ENCODE measurements at regions not wholly inside any gene's neighbourhood (a gene's known extent, or its start where the extent isn't known, plus 50 kb on each side); places are given as distances from the start of the nearest gene placed in this dataset.

DNA sequence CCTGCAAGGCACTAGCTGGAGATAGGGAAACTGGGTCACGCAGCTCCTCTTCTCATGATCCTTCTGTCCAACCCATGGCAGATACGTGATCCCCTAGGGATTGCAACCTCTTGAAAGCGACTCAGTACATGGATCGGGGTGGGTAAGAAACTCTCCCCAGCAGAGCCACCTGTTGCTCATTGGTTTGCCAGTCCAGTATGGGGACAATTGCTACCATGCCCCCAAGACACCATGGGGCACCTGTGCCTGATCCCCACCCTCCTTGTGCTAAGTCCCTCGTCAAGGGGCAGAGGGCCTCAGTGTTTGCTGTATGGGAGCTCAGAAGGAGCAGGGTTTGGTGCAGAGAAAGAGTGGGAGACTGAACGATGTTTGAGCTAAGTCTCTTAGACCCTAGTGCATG is 500.9 kb downstream of the ENC1 start:
- no peak for DNase-seq

DNA sequence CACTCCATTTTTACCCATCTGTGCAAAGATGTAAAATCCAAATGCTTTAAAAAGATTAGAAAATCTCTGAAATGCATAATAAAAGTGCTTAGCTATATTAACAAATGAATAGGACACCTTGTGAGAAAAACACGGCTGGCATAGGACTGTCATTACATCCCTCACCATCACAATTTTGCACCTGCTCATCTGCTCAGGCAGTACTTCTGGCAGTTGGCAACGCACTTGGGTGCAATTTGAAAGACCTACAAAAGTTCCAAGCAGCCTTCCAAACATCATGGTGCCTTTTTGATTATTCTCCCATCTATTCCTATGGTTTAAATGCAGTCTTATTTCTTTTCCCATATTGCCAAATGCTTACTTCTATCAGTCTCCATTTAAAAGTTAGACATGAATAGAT is 501.8 kb downstream of the ENC1 start:
- no peak for DNase-seq

DNA sequence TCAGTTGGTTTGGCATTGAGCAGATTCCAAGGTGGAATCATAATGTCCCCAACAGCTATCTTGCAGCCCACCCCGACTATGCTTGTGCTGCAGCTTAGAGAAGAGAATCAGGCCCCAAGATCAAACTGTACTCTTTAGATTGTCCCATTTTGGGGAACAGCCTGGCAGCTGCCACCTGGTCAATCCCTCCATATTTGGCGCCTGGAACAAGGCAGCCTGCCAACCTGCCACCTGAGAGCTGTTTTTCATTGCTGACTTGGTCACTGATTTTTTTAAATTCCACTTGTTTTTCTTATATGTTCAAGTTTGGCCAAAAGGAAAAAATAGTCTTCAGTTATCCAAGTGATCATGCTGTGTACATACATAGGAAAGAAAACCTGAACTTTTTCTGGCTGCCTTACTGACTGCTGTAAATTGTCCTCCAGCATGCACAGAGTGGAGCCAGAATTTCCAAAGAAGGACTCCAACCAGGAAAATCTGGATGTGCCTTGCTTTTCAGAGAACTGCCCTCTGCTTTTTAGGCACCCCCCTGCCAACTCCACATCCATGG is 504.2 kb downstream of the ENC1 start:
- peak; percentile 58 for DNase-seq

DNA sequence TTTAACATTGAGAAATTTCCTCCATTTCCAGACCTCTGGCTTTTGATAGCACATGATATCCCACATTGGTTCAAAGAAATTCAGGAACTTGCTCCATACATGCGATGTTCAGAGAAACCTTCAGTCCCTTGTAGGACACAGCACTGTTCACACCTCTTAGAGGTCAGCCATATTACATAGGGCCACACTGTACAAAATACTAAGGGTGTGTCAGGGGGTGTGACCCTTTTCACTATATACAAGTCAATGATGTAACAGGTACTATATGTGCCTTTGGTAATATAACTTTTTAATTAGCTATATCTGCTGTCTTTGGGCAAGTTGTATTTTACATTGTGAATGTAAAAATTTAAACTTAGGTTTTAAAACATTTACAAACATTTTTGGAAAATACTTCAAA is 505.5 kb downstream of the ENC1 start:
- DNase-seq = no peak

DNA sequence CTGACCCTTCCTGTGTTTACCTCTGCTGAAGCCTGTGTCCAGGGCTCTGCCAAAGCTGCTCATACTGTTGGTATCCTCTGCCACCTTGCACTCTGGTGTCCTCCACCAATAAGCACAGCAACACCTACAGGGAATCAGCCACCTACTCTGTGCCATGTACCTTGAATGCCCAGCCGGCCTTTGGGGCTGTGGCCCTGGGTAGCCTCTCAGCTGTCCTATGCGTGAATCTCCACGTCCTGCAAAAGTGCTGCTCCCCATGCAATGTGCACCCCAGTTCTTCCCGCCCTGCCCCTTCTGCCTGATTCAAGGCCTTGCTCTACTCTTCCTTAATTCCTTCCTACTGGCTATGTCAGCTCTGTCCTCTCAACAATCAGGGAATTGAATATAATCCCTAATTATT is 506.5 kb downstream of the ARHGEF28 start:
- DNase-seq = no peak

DNA sequence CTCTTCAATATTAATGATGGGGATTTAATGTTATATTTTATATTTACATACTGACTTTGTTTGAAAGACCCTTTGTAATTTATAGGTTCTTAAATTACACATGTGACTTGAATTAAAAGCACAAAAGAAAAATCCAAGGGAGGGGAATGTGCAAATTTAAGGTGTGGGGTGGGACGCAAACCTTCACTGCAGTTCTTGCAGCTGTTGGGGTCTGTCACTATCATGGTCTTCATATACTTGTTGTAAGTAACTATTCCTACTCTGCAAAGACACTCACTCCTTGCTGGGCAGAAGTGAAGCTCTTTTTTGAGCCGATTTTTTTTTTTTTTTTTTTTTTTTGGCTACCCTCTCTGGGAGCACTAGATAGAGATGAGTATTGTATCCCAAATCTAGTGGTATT is 505.3 kb downstream of the ARHGEF28 start:
- DNase-seq = no peak

DNA sequence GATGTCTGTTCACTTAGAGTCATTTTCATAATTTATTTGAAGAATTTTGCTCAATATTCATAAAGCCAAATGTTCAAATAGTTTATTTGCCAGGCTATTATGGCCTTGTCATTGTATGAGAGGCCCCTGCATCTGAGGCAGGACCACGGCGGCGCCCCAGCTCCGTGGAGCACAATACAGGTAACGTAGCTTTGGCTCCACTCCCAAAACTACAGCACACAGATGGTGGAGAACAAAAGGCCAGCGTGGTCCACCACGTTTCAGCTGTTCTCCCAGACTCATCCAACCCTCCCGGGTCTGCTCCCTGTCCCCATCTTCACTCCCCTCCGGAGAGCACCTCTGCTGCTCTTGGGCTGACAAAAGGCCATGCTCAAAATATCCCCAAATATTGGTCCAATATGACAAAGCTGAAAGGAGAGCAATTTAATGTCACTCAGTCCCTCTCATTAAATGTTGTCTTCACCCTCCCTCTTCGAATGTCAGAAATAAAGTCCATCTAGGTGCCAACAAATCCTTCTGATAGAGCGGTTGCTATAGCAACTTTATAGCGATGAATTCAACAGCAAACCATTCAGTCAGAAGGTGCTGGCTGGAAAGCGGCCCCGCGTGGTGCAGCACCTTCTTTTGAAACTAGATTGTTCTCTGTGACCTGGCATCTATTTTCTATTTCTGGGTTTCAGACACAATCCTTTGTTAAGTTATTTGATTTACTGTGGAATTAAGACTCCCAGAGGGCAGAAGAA is 504.3 kb downstream of the ARHGEF28 start:
- DNase-seq = no peak

DNA sequence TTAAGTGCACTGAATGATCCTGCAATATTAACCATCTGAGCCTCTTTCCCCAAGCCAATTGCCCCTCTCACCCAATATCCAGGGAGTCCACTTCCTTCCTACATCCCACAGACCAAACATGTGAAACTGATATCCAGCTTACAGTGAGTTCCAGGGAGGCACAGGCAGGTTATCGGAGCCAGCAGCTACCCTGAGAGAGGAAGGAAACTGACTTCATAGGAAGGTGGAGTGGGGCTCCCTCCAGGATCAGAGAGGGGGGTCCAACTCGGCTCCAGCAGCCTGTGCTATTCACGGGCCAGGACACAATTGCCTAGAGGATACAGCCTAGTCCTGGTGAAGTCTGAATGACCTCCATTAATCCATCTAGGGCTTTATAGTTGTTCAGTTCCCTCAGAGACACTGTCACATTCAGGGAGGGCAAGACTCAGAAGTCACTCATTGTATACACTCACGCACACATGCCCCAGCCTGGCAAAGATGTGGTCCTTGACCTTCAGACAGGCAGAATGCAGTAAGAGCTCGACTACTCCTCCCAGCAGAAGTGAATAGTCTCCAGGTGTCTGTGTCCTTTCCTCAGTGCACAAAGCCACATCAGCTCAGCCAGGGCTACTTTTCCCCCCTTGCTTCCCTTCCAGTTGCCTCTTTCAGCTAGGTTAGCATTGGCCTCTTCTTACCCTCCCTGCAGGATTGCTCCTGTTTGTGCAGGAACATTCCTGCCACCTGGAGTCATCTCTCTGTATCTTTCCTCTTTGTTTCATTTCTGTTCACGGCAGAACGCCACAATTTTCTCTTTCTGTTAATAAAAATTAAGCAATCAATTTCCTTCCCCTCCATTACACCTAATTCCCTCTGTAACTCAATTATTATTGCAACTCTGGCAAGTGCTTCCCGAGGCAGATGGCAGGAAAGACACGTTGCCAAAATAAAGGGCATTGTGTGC is 501.7 kb downstream of the ARHGEF28 start:
- no peak for DNase-seq

DNA sequence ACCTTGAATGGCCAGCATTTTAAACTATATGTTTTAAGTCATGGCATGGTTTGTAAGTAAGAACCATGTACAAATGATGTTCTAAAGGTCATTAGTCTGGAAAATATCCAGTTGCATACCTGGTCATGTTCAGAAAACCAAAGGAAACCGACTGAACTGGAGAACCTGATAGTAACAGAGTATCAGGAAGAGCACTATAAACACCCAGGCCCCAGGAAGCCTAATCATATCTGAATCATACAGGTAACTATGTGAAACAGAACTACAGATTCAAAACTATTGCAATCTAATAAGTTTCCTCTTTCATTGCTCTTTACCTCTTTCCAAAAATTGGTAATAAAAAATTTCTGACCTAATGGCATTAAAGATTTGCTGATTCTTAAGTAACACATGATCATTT is 500.3 kb downstream of the ARHGEF28 start:
- DNase-seq = no peak

DNA sequence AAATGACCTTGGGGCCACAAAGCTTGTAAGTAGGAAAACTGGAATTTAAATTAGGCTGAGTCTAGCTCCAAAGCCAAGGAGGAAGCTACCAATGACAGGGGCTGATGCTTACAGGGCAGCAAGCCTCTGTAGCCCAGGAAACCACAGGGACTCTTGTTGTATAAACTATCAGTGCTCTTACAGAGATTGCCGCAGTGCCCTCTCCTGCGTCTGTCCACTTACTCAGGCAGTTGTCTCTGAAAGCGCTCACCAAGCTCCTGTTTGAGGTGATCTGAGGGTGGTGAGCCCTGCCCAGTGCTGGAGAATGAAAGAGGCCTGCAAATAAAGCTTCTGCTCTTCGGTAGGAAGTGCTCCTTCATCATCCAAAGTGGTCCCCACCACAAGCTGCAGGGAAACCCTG is 498.8 kb downstream of the ARHGEF28 start:
- no peak for DNase-seq

DNA sequence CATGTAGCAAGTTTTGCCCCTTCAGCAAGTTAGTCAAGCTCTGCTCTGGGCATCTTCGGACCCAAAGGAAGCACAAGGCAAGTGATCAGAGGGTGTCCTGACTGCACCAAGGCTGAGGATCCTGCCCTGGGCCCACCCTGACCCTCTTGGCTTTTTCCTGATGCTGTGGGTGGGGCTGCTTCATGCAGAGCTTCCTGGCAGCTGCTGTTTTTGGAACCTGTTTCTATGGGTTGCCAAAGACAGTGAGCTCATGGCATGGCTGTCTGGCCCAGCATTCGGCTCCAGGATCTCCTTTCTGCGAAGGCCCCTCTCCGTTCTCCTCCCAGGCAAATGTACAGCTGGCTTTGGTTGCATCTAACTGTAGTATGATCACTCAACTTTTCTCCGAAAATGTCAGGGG is 497.9 kb downstream of the ARHGEF28 start:
- DNase-seq = peak; percentile 74

DNA sequence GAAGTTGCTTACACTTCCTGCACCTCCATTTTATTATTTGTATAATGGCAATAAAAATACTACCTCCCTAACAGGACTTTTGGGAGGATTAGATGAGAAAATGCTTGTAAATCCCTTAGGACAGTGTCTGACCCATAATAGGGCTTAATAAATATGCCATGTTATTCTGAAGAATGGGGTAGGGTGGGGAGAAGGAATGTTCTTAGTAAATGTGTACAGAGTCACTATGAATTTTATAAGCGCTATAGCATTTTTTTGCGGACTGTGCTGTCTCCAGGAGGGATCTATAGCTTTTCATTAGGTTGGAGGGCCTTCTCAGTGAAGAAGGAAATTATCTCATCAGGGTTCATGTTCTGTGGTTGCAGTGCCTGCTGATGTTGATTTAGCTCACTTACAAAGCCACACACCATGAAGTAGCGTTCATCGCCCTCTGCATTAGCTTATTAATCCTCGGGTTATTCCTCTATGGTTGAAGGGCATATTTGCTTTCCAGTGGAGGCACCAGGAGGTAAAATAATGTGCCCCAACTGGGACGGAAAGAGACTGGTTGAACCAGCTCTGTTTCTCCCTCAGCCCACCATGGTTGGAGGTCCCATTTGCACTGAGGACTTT is 497.1 kb downstream of the ARHGEF28 start:
- DNase-seq = no peak

DNA sequence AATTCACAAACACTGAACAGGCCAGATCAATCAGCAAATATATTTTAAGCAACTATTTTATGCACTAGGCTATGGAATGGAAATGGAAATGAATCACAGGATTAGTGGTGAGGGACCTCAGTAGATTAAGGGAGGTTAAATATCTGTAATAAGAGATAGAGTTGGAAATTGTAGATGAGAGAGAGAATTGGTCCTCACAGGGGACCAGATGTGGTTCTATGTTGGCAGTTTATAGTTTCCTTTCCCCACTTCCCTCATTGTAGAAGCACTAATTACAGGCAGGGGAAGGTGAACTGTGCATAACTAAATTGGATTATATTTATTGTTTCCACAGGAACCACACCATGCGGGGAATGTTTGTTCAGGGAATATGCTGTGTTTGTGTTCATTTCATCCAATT is 496.2 kb downstream of the ARHGEF28 start:
- DNase-seq = no peak

DNA sequence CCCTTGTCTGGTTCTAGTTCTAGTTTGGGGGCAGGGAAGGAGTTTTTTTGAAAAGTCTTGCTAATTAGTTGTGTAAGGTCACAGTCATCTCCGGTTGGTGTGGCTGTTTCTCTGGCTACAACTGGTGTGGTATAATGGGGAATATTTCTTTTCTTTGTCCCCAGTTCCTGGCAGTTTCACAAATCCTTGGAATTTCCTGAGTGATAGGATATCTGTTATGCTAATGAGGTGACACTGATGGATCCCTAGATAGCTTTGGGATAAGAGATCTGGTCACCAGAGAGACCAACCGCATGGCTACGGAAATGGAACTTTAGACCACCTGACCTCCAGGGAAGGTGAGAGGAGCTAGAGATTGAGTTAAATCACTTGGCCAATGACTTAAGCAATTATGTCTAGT is 494.6 kb downstream of the ARHGEF28 start:
- no peak for DNase-seq

DNA sequence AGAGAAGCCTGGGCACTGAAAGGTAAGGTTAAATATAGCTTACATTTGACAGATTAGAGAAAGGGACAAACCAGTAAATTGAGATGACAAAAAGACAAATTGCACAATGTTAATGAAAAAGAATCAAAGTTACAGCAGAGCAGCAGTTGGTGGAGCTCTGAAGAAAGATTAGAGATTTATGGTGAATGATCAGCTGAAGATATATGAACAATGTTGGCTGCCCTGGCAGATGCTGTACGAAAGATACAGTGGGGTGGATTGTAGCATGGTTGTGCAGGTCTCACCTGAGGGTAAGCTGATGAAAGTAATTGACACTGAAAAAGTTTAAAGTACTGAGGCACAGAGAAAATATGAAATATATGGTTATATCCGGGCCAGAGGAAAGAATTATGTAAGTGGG is 492.1 kb downstream of the ARHGEF28 start:
- no peak for DNase-seq

DNA sequence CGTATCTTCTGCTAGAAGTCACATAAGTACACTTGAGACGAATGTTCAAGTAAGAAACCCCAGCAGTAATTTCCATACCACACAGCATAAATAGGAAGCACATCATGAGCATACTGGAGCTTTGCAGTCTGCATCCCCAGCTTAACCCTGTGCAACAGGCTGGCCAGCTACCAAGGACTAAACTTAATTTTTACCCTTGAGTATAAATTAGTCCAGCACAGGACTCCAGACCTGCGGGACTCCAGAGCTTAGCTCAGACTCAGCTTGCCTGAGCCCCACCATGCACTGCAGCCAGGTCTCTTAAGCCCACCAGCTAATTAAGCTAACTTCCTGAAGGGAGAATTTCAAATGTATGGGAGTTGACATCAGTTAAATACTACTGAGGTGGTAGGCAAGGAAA is 491.0 kb downstream of the ARHGEF28 start:
- no peak for DNase-seq

DNA sequence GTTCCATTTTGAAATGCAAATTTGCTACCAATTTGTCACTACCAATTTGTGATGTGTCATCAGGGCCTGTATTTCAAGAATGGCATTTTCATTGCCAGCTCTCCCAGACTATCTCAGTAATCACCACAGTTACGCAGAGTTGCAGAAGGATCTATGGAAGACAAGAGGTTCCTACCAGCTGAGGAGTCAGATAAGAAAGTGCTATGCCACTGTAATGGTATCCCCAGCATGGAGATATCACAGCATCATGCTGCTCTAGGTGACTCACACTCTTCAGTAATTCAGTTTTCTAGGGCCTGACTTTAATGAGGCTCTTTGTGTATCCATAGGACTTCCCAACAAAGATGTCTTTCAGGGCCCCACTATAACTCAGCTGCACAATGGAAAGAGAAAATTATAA is 490.3 kb downstream of the ARHGEF28 start:
- no peak for DNase-seq

DNA sequence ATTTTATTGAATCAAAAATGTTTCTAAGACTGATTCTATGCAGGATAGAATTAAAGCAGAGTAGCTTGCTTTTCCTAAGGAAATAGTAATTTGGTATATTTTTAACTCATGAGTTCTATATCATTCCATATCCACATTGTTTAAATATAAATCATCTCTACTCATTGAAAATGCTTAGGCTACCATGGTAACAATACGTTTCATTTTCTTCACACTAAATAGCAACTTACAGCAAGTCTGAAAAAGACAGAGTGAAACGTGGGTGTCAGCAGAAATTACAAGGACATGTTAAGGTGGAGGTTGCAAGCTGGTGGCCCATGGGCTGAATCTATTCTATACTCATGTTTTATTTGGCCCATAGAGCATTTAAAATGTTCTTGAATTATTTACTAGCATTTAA is 487.9 kb downstream of the ARHGEF28 start:
- no peak for DNase-seq

DNA sequence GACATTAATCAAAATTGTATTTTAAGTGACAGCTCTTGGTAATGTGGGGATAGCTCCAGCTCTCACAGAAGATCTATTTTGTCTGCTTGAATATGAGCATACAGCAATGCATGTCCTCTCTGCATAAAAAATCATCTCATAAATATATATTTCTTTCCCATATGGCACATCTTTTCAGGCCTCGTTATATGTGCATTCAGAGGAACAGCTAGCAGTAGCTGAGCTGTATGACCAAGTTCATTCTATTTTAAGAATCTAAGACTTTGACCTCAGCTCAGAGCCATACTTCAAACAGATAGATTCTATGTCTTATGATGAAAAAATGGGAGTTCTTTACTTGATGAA is 487.2 kb downstream of the ARHGEF28 start:
- DNase-seq = no peak

DNA sequence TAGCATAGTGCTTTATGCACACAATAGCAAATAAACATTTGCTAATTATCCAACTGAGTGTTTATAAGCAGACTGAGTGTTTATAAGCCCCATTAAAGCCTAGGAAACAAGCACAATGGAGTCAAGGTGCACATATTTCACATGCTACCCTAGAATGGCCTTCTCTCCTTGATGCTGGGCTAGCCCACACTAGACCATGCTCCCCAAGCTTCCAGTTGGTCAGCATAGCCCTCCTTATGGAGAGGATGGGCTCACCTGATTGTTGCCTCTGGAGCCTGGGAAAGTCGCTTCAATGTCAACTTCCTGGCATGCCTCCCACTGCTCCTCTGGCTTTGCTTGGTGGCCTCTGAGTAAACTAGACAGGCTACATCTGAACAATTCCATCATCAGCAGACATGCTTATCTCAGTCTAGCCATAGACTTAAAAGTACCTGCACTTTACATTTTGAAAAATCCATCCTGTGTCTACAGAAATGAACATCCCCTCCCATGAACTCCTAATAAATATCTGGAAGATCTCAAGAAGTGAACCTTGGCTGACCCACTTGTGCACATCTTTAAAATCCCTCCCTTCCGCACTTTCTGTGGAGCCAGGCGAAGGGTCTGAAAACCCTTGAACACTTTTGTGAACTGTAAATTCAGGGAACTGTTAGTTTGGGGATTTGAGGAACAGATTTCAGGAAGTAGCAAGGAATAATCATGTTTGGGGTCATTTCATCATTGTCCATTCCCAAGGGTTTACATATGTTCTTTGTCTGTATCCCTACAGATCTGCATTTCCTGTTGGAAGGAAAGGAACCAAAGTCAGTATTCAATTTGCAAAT is 486.6 kb downstream of the ARHGEF28 start:
- DNase-seq = peak; percentile 62

DNA sequence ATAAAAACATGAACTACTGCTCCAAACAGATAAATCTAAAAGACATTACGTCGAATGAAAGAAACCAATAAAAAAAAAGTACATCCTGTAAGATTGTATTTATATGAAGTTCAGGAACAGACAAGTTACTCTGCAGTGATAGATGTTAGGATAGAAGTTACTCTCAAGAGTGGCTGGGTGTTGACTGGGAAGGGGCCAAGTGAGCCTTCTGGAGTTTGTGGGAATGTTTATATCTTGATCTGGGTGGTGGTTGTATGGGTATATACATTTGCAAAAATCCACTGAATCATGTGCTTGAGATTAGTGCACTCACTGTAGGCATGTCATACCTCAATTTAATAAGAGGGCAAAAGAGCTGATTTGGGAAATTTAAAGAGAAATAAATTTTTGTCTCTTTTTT is 485.8 kb downstream of the ARHGEF28 start:
- no peak for DNase-seq

DNA sequence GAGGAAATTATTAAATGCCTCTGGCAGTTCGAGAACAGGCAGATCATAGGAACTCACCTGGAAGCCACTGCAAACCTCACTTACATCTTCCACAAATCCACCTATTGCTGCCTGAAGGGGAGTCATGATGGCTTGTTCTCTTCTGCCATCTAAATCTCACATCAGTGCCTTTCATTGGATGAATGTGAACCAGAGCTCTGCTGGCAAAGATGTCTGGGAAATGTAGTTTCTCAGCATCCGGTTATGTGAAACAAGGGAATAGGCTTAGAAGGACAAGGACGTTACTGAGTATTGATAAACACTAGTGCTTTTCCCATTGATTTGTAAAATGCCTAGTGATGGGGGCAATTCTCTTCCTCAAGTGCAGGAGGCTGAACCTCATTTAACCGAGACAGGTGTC is 483.3 kb downstream of the ARHGEF28 start:
- no peak for DNase-seq

DNA sequence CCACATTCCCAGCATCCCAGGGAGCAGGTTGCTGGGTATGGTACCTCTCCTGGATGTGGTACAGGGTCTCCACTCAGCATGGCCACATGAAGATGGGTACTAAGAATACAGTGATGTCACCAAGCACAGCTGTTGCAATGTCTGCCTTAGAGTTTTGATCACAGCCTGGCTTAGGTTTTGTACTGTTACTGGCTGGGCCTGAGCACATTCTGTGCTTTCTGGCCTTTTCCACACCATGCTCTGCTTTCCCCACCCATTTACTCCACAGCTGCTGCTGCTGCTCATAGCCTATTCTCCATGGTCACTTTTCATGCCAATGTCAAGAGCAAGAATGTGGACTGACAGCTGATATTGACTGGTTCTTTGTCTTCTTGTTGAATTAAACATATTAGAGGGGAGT is 481.9 kb downstream of the ARHGEF28 start:
- DNase-seq = peak; percentile 82
